Cardiac muscle cell (in vitro differentiated cells and primary cell): ENCODE measurements at regions not wholly inside any gene's neighbourhood (a gene's known extent, or its start where the extent isn't known, plus 50 kb on each side); places are given as distances from the start of the nearest gene placed in this dataset.

Experiments
- DNase-seq, 2 donors: peaks; one replicate each; pipeline versions ENCODE4 v3.0.0 to v3.0.0-alpha.2; 2010 to 2017; ENCODE audit warnings: low read depth in 1 of 2, low spot score in 1 of 2
- H3K27ac ChIP-seq: fragments of 200-600 bp; sonication (generic); 2 replicates; pipeline ENCODE4 v1.5.1; 2016
- H3K27me3 ChIP-seq: fragments of 200-600 bp; sonication (generic); 2 replicates; pipeline ENCODE4 v1.6.0; 2016; ENCODE audit warnings: control low read depth
- H3K36me3 ChIP-seq: fragments of 200-600 bp; sonication (generic); 2 replicates; pipeline ENCODE4 v1.5.1; 2016; ENCODE audit warnings: control low read depth
- H3K4me1 ChIP-seq: fragments of 200-600 bp; sonication (generic); 2 replicates; pipeline ENCODE4 v1.8.1; 2017; ENCODE audit warnings: low read depth, mild to moderate bottlenecking, mixed run types
- H3K4me3 ChIP-seq: fragments of 200-600 bp; sonication (generic); 2 replicates; pipeline ENCODE4 v1.5.1; 2016; ENCODE audit warnings: mild to moderate bottlenecking
- H3K9me3 ChIP-seq: fragments of 200-600 bp; sonication (generic); 2 replicates; pipeline ENCODE4 v1.5.1; 2017; ENCODE audit warnings: low read depth, mild to moderate bottlenecking, control low read depth
- TF ChIP-seq, protein P1 (sequence below): IDR thresholded peaks from 2 replicates; pipeline ENCODE4 v1.5.1; 2012; ENCODE audit warnings: low read depth, mild to moderate bottlenecking, low read length

DNA sequence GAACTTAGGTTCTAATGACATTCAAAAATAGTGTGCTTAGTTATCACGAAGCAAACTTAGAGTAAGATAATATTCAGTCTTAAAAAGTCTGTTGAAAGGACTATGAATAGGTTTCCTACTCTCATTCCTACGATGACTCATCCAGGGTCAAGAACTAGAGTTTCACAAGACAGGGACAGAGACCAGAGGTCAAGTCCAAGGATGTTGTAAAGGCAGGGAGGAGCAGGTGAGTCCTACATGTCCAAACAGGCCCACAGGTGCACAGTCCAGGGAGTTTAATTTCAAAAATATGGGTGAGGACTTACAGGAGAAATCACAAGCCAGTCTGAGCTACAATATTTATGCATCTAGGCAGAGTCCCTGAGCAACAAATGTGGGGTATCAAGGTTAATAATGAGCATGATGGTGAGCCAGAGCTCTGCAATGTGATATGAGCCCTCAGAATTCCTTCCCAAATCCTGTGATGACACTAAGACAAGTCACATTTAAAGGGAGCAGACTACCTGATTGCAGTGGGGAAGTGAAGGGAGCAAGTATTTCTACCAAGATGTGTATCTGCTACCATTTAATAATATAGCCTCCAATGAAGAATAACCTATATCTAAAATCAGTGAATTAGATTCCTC, 100.0 kb upstream of the NRIP1 start:
- peak in 1 of 2 donors; percentile 20 for DNase-seq
- TF ChIP-seq, protein P1, sequence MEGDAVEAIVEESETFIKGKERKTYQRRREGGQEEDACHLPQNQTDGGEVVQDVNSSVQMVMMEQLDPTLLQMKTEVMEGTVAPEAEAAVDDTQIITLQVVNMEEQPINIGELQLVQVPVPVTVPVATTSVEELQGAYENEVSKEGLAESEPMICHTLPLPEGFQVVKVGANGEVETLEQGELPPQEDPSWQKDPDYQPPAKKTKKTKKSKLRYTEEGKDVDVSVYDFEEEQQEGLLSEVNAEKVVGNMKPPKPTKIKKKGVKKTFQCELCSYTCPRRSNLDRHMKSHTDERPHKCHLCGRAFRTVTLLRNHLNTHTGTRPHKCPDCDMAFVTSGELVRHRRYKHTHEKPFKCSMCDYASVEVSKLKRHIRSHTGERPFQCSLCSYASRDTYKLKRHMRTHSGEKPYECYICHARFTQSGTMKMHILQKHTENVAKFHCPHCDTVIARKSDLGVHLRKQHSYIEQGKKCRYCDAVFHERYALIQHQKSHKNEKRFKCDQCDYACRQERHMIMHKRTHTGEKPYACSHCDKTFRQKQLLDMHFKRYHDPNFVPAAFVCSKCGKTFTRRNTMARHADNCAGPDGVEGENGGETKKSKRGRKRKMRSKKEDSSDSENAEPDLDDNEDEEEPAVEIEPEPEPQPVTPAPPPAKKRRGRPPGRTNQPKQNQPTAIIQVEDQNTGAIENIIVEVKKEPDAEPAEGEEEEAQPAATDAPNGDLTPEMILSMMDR: no peak
- H3K27me3 ChIP-seq: no peaks in the 10 kb centered on the region

DNA sequence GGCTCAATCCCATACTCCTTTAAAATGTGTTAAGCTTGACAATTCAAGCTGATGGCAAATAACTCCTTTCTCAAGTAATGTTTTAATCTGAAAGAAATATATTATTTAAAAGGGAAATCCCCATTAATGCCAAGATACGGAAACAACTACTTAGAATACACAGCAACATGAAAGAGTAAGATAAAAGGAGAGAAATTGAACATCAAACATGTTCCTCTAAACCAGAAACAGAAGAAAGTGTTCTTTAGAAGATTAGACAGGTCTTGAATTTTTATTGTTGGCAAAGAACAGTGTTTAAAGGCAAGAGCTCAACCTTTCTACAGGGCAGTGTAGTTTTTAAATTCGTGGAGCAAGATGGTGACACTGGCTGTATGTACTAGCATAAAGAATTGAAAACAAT, 105.8 kb upstream of the NRIP1 start:
- Histone ChIP-seq H3K4me3 (no peak overlapping the region), H3K4me1 (peaks cover under 1% of the 10 kb centered on the region), H3K27me3 (no peaks in the 10 kb centered on the region), H3K36me3 (no peaks in the 10 kb centered on the region), H3K27ac (no peak overlapping the region), H3K9me3 (no peaks in the 10 kb centered on the region)
- TF ChIP-seq, protein P1: no peak
- no peak for DNase-seq

More for the DNA sequence above, 100.0 kb upstream of the NRIP1 start:
- Histone ChIP-seq H3K27ac (peak overlapping the region; percentile 18), H3K4me1 (peaks cover 14% of the 10 kb centered on the region), H3K4me3 (no peak overlapping the region), H3K9me3 (no peaks in the 10 kb centered on the region), H3K36me3 (no peaks in the 10 kb centered on the region)

DNA sequence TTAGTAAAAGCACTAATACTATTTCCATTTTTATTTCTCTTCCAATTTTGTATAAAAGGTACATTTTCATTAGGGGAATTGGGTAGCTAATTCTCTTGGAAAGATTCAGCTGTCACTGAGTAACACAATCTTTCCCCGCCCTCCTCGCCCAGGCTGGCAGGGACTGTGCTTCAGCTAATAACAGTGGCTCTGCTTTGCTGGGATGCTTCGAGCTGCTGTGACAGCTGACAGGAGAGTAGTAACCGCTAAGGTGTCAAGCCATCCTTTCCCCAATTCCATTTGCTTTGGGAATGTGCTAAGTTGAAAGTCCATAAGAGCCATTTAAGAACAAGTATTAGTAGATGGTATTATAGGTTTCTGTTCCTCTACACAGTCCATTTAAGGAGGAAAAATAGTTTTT, 106.7 kb upstream of the NRIP1 start:
- no peaks in the 10 kb centered on the region for H3K9me3 ChIP-seq
- TF ChIP-seq, protein P1: no peak
- no peak overlapping the region for H3K27ac ChIP-seq
- H3K4me3 ChIP-seq: no peak overlapping the region
- no peaks in the 10 kb centered on the region for H3K36me3 ChIP-seq
- H3K4me1 ChIP-seq: no peaks in the 10 kb centered on the region
- no peaks in the 10 kb centered on the region for H3K27me3 ChIP-seq
- no peak for DNase-seq

DNA sequence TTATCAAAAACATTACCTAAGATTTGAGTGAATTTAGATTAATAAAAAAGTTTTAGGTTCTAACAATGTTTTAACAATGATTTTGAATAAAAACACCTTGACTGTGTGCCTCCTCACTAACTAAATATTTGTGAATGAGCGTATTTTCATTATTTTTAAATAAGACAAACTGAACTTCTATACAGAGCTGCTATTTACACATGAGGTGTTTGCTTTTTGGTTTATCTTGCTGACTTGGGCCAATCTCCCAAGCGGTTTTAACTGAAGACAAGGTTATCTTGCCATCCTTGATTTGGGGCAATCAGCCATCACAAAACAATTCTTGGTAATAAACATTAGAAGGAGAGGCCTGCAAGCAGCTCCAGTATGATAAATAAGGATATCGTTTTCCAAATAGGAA, 108.2 kb upstream of the NRIP1 start:
- Histone ChIP-seq H3K27me3 (no peaks in the 10 kb centered on the region), H3K4me3 (no peak overlapping the region), H3K27ac (no peak overlapping the region), H3K4me1 (no peaks in the 10 kb centered on the region), H3K9me3 (no peaks in the 10 kb centered on the region), H3K36me3 (no peaks in the 10 kb centered on the region)
- TF ChIP-seq, protein P1: no peak
- DNase-seq: no peak

DNA sequence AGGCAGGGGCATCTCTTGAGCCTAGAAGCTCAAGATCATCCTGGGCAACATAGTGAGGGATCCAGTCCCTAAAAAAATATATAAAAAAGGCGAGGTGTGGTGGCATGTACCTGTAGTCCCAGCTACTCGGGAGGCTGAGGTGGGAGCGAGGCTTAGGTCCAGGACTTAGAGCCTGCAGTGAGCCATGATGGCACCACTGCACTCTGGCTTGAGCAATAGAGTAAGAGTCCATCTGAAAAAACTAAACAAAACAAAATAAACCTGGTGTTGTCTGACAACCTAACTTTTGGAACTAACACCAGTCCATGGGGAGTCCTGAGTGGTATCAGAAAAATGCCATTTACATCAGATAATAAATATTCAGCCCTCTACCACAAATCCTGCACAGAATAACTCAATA, 110.1 kb upstream of the NRIP1 start:
- TF ChIP-seq, protein P1: no peak
- H3K36me3 ChIP-seq: no peaks in the 10 kb centered on the region
- no peak overlapping the region for H3K4me3 ChIP-seq
- H3K27ac ChIP-seq: no peak overlapping the region
- H3K27me3 ChIP-seq: no peaks in the 10 kb centered on the region
- no peaks in the 10 kb centered on the region for H3K4me1 ChIP-seq
- DNase-seq: no peak
- H3K9me3 ChIP-seq: no peaks in the 10 kb centered on the region
